Liver (tissue), 8 donors: ENCODE measurements at regions not wholly inside any gene's neighbourhood (a gene's known extent, or its start where the extent isn't known, plus 50 kb on each side); places are given as distances from the start of the nearest gene placed in this dataset.

Experiments used
- DNase-seq: peaks from one replicate; pipeline ENCODE4 v3.0.0-alpha.2; 2017; ENCODE audit warnings: low spot score
- H3K27ac ChIP-seq, 2 donors: one replicate each; pipeline ENCODE4 v1.7.0; 2013; ENCODE audit warnings: inconsistent platforms in 2 of 2, low read length in 2 of 2, control low read depth in 1 of 2, low read depth in 1 of 2, mild to moderate bottlenecking in 1 of 2
- H3K27me3 ChIP-seq, 4 donors: one replicate each; pipeline versions ENCODE4 v1.6.1 to v1.7.0; 2013; ENCODE audit warnings: low read length in 3 of 4, inconsistent platforms in 1 of 4, mild to moderate bottlenecking in 1 of 4, moderate library complexity in 1 of 4; ENCODE audit not compliant: control insufficient read depth in 4 of 4, insufficient read depth in 4 of 4
- H3K36me3 ChIP-seq, 4 donors: one replicate each; pipeline versions ENCODE4 v1.6.1 to v1.7.0; 2013; ENCODE audit warnings: low read length in 3 of 4, mild to moderate bottlenecking in 3 of 4, low read depth in 1 of 4, moderate library complexity in 1 of 4; ENCODE audit not compliant: control insufficient read depth in 4 of 4, insufficient read depth in 3 of 4
- H3K4me1 ChIP-seq, 4 donors: one replicate each; pipeline versions ENCODE4 v1.6.1 to v1.7.0; 2013; ENCODE audit warnings: low read length in 3 of 4, mild to moderate bottlenecking in 3 of 4, moderate library complexity in 1 of 4; ENCODE audit not compliant: control insufficient read depth in 4 of 4, insufficient read depth in 4 of 4
- H3K4me3 ChIP-seq, 3 donors: one replicate each; pipeline versions ENCODE4 v1.6.1 to v1.7.0; 2013; ENCODE audit warnings: low read length in 3 of 3, control low read depth in 1 of 3, low read depth in 1 of 3, mild to moderate bottlenecking in 1 of 3
- H3K9ac ChIP-seq, 2 donors: one replicate each; pipeline ENCODE4 v1.7.0; 2013; ENCODE audit warnings: low read length in 2 of 2, mild to moderate bottlenecking in 2 of 2, moderate library complexity in 2 of 2, control low read depth in 1 of 2, low read depth in 1 of 2
- H3K9me3 ChIP-seq, 4 donors: one replicate each; pipeline versions ENCODE4 v1.6.1 to v1.7.0; 2013; ENCODE audit warnings: low read length in 3 of 4; ENCODE audit not compliant: control insufficient read depth in 4 of 4
- ATF3 ChIP-seq: IDR thresholded peaks from 2 replicates; pipeline ENCODE4 v1.6.1; 2016; ENCODE audit warnings: antibody characterized with exemption
- EGR1 ChIP-seq, 2 donors: IDR thresholded peaks; 2 replicates each; pipeline ENCODE4 v1.6.1; 2016 to 2018; ENCODE audit warnings: antibody characterized with exemption in 2 of 2, low read depth in 2 of 2
- FOXA1 ChIP-seq: IDR thresholded peaks from 2 replicates; pipeline ENCODE4 v1.6.1; 2016; ENCODE audit warnings: antibody characterized with exemption
- FOXA2 ChIP-seq: IDR thresholded peaks from 2 replicates; pipeline ENCODE4 v1.6.1; 2016; ENCODE audit warnings: antibody characterized with exemption
- MAX ChIP-seq: IDR thresholded peaks from 2 replicates; pipeline ENCODE4 v1.6.1; 2016; ENCODE audit warnings: antibody characterized with exemption
- NR2F2 ChIP-seq: IDR thresholded peaks from 2 replicates; pipeline ENCODE4 v1.6.1; 2016; ENCODE audit warnings: antibody characterized with exemption
- RAD21 ChIP-seq, 2 donors: IDR thresholded peaks; 2 replicates each; pipeline ENCODE4 v1.6.1; 2016; ENCODE audit warnings: antibody characterized with exemption in 2 of 2, mild to moderate bottlenecking in 2 of 2
- REST ChIP-seq: IDR thresholded peaks from 2 replicates; pipeline ENCODE4 v1.6.1; 2016; ENCODE audit warnings: antibody characterized with exemption, mild to moderate bottlenecking
- RXRA ChIP-seq, 2 donors: IDR thresholded peaks; 2 replicates each; pipeline ENCODE4 v1.6.1; 2017 to 2018; ENCODE audit warnings: antibody characterized with exemption in 2 of 2, mild to moderate bottlenecking in 1 of 2
- SP1 ChIP-seq: IDR thresholded peaks from 2 replicates; pipeline ENCODE4 v1.6.1; 2018; ENCODE audit warnings: antibody characterized with exemption, mild to moderate bottlenecking
- TAF1 ChIP-seq: conservative IDR thresholded peaks from 2 replicates; pipeline ENCODE4 v1.6.1; 2016; ENCODE audit warnings: antibody characterized with exemption, mild to moderate bottlenecking
- ZBTB33 ChIP-seq: IDR thresholded peaks from 2 replicates; pipeline ENCODE4 v1.6.1; 2016; ENCODE audit warnings: antibody characterized with exemption
- WGBS: extraction: QIAGEN DNeasy Blood & Tissue Kit; methylation state at CpG from one replicate; pipeline ENCODE4 v1.1.7; 2013; 5-methylcytosine and 5-hydroxymethylcytosine counted together
- TF ChIP-seq, protein P1 (sequence below): fragments of 150-350 bp; IDR thresholded peaks from 2 replicates; pipeline ENCODE4 v1.5.1; 2017; ENCODE audit warnings: improper control_type of control experiment, low read depth, low read length; ENCODE audit not compliant: missing input control
- donor health status: healthy.
- donor health status: healthy.
- donor health status: healthy.
- donor health status: healthy.
- donor health status: healthy.

DNA sequence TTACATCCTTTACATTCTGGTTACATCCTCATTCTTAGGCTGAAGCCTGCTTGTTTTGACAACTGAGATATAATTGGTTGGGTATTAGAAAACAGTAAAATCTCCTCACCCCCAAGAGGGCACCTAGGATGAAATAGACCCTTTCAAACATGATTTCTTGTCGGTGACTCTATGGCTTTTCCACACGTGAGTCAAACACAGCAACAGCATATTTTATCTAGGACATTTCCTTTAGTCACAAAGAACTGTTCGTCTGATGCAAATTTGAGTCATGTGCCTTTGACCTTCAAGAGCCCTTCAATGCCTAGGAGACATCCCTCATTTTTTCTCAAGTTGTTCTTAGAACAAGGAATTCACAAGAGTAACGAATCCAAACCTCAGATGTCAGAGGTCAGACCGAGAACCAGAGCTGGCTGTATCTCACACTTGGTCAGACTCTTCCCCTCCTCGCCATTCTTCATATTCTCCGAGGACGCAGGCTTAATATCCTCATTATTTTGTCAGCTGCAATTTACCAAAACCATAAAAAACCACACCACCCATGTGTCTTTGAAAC, 60.5 kb upstream of the ALKAL2 start:
- peaks cover 0 to 4% (median 0%) of the 10 kb centered on the region in 4 donors for H3K27me3 ChIP-seq
- H3K4me3 ChIP-seq, result no peak overlapping the region
- H3K9me3 ChIP-seq, result no peaks in the 10 kb centered on the region
- no peak overlapping the region for H3K9ac ChIP-seq
- no peaks in the 10 kb centered on the region for H3K4me1 ChIP-seq
- 62% methylated on average over 8 of the region's 8 CpGs for WGBS
- TF ChIP-seq, protein P1, sequence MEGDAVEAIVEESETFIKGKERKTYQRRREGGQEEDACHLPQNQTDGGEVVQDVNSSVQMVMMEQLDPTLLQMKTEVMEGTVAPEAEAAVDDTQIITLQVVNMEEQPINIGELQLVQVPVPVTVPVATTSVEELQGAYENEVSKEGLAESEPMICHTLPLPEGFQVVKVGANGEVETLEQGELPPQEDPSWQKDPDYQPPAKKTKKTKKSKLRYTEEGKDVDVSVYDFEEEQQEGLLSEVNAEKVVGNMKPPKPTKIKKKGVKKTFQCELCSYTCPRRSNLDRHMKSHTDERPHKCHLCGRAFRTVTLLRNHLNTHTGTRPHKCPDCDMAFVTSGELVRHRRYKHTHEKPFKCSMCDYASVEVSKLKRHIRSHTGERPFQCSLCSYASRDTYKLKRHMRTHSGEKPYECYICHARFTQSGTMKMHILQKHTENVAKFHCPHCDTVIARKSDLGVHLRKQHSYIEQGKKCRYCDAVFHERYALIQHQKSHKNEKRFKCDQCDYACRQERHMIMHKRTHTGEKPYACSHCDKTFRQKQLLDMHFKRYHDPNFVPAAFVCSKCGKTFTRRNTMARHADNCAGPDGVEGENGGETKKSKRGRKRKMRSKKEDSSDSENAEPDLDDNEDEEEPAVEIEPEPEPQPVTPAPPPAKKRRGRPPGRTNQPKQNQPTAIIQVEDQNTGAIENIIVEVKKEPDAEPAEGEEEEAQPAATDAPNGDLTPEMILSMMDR, result no peak
- TF ChIP-seq ATF3 (no peak), EGR1 (IDR thresholded peaks at IDR 0.05; ENCODE audit: low read depth in 2 of 2) (no peak), TAF1 (no peak), SP1 (no peak), RAD21 (IDR thresholded peaks at IDR 0.05) (no peak), REST (no peak)
- H3K36me3 ChIP-seq, result no peaks in the 10 kb centered on the region
- no peak overlapping the region for H3K27ac ChIP-seq
- no peak for DNase-seq

- no peak for DNase-seq
Measured at GRCh38 chr2:344811-345210, 56.9 kb upstream of the ALKAL2 start.

More at GRCh38 chr2:344811-345210, 56.9 kb upstream of the ALKAL2 start:
- no peaks in the 10 kb centered on the region for H3K9me3 ChIP-seq
- TF ChIP-seq, protein P1, result no peak
- no peak for TF ChIP-seq ZBTB33
- TF ChIP-seq NR2F2, result no peak
- no peak for TF ChIP-seq RAD21 (IDR thresholded peaks at IDR 0.05)
- no peak for TF ChIP-seq RXRA (IDR thresholded peaks at IDR 0.05)
- TF ChIP-seq TAF1, result no peak
- TF ChIP-seq MAX, result no peak
- TF ChIP-seq FOXA2, result no peak
- TF ChIP-seq FOXA1, result no peak
- H3K4me1 ChIP-seq, result no peaks in the 10 kb centered on the region
- H3K4me3 ChIP-seq, result no peak overlapping the region
- 54% methylated on average over 4 of the region's 4 CpGs for WGBS
- peaks cover 0 to 4% (median 0%) of the 10 kb centered on the region in 4 donors for H3K27me3 ChIP-seq
- H3K27ac ChIP-seq, result no peak overlapping the region
- no peaks in the 10 kb centered on the region for H3K36me3 ChIP-seq
- H3K9ac ChIP-seq, result no peak overlapping the region
